ENCODE measurements at regions not wholly inside any gene's neighbourhood (a gene's known extent, or its start where the extent isn't known, plus 50 kb on each side); places are given as distances from the start of the nearest gene placed in this dataset.

GRCh38 chr9:80208696-80209095 is 636.9 kb downstream of the TLE4 start:
- TF ChIP-seq EZH2 (optimal IDR thresholded peaks at IDR 0.05; ENCODE audit: low read depth, low read length) (no peak), CTCF (IDR thresholded peaks at IDR 0.05; ENCODE audit: low read length) (no peak)
